Erythroblast (primary cell): ENCODE measurements at regions not wholly inside any gene's neighbourhood (a gene's known extent, or its start where the extent isn't known, plus 50 kb on each side); places are given as distances from the start of the nearest gene placed in this dataset.

Experiments used
- GATA1 ChIP-seq: IDR thresholded peaks from 2 replicates; pipeline ENCODE4 v1.6.1; 2011; ENCODE audit warnings: low read depth, mild to moderate bottlenecking, control low read depth, low read length, moderate library complexity
- POLR2A ChIP-seq: IDR thresholded peaks from 2 replicates; pipeline ENCODE4 v1.6.1; 2011; ENCODE audit warnings: mild to moderate bottlenecking, low read length

DNA sequence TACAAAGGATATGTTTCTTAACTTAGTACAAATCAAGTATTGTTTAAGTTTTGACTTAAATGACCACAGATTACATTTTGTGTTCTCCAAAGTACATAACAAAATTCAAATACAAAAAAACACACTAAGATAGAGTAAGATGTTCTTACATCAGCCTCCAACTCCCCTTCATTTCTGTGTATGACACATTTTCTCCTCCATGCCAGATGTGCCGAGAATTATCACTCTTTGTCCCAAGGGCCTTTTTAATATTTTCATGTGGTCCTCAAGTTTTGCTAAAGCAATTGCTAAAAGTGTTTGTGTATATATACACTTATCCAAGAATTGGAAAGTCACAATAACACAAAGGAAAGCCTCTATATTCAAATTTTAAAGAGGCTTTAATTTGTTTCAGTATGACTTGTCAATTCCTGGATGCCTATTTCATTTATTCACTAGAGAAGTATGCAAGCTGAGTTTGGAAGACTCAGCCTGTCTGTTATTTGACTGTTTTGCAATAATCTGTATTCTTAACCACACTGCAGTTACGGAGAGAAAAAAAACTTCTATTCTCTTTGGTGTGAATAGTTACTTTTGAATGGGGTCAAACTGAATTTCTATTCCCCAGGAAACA lies 586.4 kb upstream of the SEMA3D start:
- TF ChIP-seq POLR2A = no peak
- TF ChIP-seq GATA1 = no peak
